GM21423 (cell line): ENCODE measurements at regions not wholly inside any gene's neighbourhood (a gene's known extent, or its start where the extent isn't known, plus 50 kb on each side); places are given as distances from the start of the nearest gene placed in this dataset.

Source experiments
- ATAC-seq: cut with Tn5 transposase; IDR thresholded peaks from one replicate; pipeline ENCODE4 v1.9.1; 2021; ENCODE audit warnings: mild to moderate bottlenecking, moderate library complexity; ENCODE audit not compliant: unreplicated experiment

DNA sequence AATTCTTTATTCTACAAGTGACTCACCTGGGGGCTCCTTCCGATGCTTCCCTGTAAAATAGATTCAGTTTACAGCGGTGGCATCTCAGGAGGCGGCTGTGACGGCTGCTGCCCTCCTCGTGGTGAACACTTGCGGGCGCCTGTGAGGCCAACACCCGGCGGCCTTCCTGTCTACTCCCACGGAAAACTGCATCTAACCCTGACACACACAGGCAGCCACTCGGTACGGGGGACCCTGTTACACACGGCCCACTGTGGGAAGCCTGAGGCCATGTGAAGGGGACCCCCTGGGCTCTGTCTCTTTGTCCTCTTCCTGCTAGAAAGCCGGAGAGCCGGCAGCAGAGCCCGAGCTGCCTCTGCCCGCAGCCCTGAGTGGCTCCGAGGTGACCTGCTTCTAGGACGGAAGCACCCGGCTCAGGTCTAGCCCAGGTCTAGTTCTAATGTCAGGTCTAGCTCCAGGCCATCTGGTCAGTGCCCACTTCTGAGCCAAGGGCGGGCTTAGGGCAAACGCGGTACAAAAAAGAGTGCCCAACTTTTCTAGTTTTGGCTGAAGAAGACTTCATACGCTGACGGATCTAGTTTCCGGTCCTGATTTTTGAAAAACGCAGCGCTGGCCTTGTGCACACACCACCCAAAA lies 159.4 kb downstream of the ENGASE start:
- ATAC-seq = no peak

DNA sequence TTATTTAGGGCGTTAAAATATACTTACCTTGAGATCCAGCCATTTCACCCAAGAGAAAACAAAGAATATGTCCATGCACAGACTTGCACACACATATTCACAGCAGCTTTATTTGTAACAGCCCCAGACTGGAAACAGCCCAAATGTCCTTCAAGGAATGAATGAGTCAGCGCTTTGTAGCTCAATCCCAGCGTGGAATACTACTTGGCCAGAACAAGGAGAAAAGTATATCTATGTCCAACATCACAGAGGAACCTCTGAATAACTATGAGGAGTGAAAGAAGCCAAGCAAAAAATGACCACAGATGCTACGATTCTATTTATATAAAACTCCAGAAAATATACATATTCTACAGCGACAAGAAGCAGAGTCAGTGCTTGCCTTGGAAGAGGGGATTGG lies 158.3 kb downstream of the ENGASE start:
- ATAC-seq = no peak

DNA sequence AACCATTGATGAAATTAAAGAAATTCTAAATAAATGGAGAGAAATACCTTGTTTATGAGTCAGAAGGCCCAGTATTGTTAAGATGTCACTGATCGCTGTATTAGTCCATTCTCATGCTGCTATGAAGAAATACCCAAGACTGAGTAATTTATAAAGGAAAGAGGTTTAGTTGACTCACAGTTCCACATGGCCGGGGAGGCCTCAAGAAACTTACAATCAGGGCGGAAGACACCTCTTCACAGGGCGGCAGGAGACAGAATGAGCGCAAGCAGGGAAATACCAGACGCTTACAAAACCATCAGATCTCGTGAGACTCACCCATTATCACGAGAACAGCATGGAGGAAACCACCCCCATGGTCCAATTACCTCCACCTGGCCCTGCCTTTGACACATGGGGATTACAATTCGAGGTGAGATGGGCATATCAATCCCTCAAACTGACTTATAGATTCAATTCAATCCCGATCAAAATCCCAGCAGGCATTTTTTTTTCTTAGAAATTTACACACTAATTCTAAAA lies 157.2 kb downstream of the ENGASE start:
- ATAC-seq = no peak

DNA sequence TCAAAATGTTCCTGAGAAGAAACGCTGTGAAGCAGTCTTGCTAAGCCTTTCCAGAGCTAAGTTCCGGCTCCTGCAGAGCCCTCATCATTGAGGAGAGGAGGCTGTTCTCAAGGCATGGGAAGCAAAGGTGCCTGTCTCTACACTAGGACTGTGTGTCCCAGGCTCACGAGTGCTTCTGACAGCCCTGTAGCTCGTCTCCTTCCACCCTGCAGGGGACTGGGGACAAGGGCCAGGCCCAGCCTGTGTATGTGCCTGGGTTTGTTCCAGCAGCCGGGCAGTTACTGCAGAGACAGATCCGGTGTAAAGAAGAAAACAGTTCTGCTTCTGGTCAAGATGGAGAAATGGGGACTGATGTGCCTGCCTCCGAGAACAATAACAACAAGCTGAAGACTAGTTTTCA lies 156.0 kb downstream of the ENGASE start:
- no peak for ATAC-seq

DNA sequence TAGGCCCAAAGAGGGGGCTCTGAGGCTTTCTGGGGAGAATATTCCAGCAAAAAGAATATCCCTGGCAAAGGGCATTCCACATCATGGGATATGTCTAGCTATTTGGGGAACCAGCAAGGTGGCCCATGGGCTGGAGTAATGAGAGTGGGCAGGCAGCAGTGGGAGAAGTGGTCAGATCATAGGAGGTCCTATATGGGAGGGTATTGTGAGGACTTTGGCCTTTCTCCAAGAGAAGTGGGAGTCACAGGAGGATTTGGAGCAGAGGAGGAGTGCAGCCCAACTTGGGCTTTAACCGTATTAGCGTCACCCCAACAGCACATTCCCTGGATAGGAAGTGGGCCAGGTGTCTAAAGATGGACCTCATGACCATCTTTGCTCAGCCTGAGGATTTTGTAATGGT lies 151.4 kb downstream of the ENGASE start:
- ATAC-seq = no peak

DNA sequence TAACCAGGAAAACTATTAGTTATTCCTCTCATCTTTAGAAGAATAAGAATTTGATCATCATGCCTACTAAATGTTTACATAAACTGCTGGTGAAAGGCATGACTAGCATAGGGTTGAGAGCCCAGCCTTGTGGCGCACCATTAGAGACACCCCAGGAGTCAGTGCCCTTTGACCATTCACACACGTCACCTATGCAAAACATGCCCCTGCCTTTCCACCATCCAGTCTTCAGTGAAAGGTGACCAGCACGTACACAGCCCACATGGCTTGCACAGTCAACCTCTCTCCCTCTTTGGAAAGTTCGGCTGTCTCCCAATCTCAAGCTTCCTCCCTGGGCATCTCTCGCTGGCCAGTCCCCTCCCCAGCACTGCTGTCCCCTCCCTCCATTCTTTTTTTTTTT lies 150.3 kb downstream of the ENGASE start:
- no peak for ATAC-seq

DNA sequence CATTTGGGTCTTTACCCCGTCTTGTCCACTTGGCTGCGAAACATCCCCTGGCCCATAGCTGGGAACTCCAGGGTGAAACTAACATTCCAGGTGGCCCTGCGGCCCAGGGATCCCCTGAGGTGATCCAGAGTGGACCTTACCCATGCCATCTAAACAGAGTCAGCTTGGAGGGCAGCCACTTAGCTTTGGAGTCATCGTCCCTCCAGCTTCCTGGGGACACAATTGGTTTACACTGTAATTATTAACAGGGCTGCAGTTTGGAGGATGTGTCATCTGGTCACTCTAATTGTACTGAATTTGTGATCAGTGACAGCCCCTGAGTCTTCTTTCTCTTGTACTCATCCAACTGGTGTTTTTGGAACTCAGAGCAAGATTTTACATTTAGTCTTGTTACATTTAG lies 149.9 kb downstream of the ENGASE start:
- no peak for ATAC-seq

DNA sequence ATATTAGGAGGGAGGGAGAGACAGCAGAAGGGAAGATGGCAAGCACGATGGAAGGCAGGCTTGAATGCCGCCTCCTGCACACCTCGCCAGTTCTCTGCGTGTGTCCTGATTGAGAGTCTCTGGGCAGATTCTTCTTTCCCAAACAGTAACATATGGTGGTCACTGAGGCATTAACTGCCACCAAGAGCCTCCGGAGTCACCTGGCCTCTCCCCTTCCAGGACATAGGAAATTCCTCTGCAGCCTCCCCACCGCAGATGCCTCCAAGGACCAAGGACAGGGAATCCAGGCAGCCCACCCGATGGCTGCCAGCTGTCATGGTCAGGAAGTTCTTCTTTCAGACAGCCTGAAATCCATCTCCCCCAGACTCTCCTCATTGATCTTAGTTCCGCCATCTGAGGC lies 149.3 kb downstream of the ENGASE start:
- no peak for ATAC-seq

DNA sequence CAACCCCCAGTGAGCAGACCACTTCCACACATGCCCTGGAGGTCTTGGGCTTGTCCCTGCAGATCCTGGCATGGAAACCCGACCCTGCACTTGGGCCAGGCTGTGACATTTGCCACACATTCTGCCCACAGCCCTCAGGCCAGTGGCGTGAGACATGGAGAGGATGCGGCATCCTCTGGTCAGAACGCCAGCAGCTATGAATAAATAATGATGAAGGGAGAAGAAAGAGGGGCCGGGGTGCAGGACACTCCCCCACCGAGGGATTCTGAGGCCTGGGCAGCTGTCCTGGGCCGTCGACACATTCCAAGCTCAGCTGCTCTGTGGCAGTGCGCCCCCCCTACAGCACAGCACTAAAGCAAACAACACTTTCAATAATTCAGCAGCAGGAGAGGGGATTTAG lies 148.8 kb downstream of the ENGASE start:
- no peak for ATAC-seq

DNA sequence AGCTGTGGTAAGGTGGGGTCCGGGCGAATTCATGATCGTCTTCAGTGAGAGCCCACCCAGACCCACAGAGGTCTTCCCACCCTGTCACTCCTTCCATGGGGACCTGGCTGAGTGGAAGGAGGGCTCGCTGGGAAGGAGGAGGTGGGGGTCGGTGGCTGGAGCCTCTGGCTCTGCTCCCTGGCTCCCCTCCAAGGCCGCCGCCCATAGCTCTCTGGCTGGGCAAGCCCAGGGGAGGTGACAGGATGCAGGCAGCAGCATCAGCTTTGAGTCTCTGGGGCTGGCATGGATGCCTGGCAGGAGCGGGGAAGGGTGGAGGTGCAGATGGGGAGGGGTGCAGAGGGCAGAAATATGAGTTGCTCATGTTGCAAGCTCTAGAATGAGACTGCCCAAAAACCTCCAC lies 147.0 kb downstream of the ENGASE start:
- no peak for ATAC-seq

DNA sequence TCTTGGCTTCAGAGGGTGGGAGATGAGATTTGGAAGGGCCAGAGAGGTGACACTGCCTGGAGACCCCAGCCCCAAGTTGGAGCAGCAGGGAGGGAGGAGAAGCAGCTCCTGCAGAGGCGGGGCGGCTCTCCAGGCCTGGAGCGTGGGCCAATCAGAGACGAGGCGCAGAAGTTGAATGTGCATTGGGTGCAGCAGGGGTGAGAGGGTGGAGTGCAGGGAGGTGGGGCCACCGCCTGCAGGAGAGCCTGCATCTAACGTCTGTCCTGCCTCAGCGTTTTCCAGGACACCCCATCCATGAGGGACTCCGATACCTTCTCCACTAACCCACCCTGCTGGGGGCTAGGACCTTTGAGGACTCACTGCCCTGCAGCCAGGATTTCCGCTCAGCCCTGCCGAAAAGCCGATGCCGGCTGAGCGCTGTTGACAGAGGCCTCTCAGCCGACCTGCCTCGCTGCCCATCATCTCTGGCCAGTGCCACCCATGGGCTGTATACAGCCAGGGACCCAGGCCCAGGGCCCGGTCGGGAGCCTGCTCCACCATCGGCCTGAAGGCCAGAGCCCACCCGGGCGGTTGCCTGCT lies 146.2 kb downstream of the ENGASE start:
- ATAC-seq = no peak

DNA sequence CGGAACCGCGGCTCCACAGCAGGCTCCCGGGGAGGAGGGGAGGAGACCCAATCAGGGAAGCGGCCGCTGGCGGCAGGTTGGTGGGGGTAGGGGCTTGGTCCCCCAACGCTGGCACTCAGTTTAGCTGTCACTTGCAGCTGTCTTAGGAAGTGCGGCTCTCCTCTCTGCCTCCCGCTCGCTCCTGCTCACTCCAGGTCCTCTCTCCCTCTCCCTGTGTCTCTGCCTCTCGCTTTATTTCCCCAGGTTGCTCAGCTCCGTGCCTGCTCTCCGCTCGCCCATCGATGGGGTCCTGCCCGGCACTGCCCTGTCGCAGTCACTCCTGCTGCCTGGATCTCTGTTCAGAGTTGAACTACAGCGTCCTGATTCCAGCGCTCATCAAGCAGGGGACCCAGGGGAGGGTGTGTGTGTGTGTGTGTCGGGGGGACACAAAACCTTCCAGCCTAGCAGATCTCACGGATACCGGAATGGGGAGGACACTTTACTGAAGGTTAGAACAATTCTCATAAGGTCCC lies 145.6 kb downstream of the ENGASE start:
- no peak for ATAC-seq

DNA sequence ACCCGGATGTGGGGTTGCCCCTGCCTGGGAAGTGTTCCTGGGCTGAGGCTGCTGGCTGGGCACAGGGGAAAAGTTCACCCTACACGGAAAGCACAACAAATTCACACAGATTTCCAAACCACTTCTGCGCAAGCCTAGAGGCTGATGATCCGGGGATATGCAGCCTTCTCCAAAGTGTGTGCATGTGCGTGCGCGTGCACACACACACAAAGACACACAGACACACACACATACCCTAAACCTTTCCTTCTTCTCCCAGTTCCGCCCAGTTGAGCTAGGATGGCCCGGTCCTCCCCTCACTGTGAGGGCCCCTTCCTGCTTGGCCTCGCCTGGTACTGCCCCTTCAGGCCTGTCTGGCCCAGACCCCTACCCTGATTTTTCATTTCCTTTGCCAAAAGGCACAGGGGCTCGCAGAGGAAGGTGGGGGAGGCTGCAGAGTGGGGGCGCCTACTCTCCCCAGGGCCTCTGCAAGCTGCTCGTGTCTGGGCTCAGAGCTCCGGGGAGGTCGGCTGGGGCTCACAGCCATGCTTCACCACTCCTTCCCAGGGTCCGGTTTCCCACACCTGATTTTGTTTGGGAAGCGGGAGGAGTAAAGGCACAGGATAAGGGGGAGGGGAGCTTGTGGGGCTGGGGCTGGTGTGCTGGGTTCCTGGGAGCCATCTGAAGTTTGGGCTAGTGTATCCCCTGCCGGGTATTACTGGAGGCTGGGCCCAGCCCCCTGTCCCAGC lies 144.7 kb downstream of the ENGASE start:
- ATAC-seq = no peak

DNA sequence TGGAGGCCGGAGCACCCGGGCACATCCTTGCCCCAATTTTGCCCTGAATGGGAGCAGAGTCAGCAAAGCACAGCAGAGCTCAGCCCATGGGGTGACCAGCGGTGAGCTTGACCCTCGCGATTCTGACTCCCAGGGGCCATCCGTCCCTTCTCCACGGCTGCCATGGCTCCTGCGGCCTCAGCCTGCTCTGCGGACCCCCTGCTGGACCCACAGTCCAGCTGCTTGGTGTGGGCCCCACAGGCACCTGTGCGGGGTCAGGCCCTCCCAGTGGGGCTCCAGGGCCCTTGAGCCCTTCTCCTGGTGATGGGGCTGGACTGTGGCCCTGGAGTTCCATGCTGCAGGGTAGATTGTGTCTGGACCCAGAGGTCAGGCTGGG lies 144.2 kb downstream of the ENGASE start:
- no peak for ATAC-seq

DNA sequence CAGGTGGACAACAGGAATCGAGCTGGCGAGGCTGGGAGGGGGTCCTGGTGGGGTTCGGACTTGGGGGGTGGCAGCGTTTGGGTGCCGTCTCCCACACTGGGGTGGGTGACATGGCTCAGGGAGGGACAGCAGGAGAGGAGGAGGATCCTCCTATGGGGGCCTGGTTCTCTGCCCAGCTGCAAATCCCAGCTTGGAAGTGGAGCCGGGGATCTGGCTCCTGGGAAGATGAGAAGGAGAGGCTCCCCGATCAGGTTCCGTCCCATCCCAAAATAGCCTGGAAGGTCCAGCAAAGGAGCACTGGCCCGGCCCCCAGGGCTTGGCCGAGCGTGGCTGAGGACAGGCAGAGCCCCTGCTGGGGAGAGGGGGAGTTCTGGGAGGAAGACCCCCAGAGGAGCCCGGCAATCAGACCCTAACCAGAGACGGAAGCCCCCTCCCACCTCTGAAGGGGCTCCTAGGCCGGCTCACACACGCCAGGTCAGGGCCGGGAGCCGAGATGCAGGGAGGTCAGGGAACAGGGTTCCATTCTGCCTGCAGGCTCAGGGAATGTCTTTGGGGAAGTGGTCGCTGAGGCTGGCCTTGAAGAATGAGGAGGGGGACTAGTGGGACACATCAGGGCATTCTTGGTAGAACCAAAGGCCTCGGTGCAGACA lies 143.7 kb downstream of the ENGASE start:
- ATAC-seq = no peak

DNA sequence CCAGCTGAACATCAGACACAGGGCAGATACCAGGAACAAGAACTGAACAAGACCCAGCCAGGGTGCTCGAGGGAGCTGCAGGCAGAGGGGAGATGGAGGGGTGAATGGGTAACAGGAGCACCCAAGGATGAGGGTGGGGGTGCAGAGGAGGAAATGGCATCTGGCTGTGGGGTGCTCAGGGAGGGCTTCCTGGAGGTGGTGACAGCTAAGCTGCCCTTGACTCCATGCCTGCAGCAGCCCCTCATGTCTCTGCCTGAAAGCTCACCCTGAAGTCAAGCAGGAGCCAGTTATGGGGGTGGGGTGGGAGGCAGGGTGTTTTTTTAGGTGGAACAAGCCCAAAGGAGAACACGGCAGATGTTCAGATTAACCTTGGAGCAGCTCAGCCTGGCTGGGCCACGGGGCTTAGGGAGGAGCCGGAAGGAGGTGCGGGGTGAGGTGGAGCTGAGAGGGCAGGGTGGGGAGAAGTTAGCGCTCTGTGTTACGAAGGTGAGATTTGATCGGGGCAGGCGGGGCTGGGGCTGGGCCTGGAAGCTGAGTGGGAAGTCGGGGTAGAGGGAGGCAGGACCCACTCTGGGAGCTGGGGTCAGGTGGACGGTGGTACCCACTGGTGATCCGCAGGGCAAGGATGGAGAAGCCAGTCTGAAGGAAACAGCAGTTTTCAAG lies 143.0 kb downstream of the ENGASE start:
- ATAC-seq = no peak

DNA sequence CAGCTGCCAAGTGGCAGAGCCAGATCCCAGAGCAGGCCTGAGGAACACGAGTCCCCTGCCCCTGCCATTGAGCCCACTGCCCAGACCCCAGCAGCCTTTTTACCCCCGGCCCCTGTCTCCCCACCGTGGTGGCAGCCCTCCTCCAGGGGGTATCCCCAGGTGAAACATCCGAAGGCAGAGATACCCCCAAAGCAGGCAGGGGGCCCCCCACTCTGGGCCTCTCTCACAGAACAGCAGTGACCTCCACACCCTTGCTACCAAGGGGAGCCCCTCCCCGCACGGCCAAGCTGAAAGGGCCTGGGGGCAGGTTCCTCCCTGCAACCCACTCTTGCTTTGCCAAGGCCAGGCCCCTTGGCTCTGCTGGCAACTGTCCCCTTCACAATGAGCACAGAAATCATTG lies 142.2 kb downstream of the ENGASE start:
- ATAC-seq = no peak

DNA sequence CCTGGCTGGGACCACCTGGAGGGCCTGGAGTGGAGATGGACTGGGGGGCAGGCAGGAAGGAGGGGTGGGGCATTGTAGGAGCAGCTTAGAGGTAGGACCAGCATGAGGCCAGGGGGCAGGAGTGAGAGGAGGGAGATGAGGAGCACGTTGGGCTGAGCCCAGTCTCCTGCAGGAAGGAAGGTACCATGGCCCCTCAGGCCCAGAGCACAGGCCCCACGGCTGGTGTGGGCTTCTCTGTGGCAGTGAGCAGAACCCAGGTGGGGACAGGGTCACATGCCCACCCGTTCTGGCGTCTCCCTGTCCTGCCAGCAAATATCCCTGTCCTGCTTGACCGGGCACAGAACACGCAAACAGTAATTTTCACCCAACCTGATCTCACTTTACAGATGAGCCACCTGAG lies 141.8 kb downstream of the ENGASE start:
- no peak for ATAC-seq

DNA sequence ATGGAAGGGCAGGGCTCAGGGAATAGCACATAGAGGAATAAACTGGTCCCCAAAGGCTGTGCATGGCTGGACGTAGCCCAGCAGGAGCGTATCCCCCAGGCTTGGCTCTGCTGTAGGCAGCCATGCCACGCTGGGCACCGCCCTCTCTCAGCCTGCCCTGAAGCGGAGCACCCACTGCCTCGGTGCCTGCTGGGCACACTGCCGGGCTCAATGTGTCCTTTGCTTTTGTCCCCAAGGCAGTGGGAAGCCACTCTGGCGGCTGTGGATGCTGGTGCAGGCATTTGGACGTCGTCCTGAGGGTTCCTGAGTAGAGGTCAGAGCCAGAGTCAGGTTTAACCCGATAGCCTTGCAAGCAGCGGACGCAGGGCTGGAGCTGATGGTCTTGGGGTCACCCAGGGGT lies 141.0 kb downstream of the ENGASE start:
- ATAC-seq = no peak

DNA sequence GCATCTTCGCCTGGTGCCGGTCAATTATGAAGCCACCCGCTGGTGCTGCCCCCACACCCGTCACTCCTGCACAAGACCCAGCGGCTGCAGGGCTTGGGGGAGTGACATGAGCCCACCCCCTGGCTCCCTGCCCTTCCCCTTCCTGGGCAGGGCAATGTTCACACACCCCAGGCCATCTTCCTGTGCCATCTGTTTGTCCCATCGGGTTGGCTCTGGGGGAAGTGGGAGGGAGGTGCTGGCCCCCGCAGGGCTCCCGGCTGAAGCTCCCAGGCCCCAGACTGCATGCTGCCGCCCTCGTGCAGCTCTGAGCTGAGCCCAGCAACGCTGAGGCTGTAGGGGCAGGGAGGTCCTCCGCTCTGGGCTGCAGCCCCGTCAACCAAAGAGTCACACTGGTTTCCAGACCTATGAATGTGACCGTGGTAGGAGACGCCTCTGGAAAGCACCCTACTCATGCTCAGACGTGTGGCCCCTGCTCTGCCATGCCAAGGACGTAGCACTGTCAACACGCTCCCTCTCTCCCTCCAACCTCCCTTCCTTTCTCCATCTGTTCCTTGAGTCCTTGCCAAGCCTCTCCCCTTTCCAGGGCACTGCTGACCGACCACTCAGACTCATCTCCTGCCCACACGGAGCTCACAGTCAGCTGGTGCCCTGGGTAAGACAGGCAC lies 140.4 kb downstream of the ENGASE start:
- no peak for ATAC-seq

DNA sequence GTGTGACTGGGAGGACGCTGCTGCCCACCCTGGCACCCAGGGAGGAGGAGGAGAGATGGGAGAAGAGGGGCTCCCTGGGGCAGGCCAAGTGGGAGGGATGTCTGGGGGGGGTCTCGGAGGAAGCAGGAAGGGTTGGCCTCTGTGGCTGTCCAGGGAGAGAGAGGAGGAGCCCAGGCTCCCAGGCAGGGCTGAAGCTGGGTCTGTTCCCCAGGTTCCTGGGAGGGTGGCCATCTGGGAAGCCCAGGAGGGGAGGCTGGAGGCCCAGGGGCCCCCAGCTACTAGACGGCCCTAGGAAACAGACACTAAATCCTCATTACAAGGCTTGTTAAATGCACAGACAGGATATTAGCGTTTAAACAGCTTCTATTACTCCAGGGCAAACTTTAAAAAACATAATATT lies 139.8 kb downstream of the ENGASE start:
- no peak for ATAC-seq
